ENCODE measurements at regions not wholly inside any gene's neighbourhood (a gene's known extent, or its start where the extent isn't known, plus 50 kb on each side); places are given as distances from the start of the nearest gene placed in this dataset.
A peak's percentile ranks its signal among the peaks of the same experiment; 100 is the strongest.

DNA sequence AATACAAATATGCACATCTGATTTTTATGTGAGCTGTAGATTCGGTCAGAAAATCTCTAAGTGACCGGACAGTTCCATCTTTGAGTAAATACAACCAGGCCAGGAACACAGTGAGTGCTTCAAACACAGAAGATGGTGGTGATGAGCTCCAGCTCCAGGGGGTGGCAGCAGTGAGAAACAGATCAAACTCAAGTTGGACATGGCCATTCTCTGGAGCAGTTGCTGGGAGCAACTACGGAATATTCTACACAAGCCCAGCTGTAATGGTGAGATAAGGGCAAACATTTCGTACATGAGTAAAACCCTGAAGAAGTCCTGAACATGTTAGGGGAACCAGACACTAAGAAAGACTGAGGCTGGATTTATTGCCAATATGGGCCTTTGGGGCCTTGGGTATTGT, 100.7 kb downstream of the BARHL2 start:
- DNase-seq (ENCODE audit: low spot score) = peak; percentile 77
- H3K27me3 ChIP-seq (ENCODE audit: insufficient read depth) = no peaks in the 10 kb centered on the region
- Mint-ChIP-seq H3K4me3 (no peak overlapping the region), H3K27ac (no peak overlapping the region), H3K36me3 (ENCODE audit: low read depth) (no peaks in the 10 kb centered on the region), H3K27me3 (ENCODE audit: insufficient read depth, low read depth, poor library complexity) (no peaks in the 10 kb centered on the region), H3K4me1 (peaks cover 19% of the 10 kb centered on the region), H3K9me3 (no peaks in the 10 kb centered on the region)
- no peaks in the 10 kb centered on the region for H4K20me1 ChIP-seq (replicated peaks; ENCODE audit: insufficient read depth)
- no peaks in the 10 kb centered on the region for H3F3A ChIP-seq (replicated peaks; ENCODE audit: low read depth)
- H3K79me2 ChIP-seq (replicated peaks; ENCODE audit: insufficient read depth) = no peaks in the 10 kb centered on the region
- TF ChIP-seq EZH2 (IDR thresholded peaks at IDR 0.05; ENCODE audit: low read depth, unreplicated experiment) = no peak
- TF ChIP-seq, protein P1, sequence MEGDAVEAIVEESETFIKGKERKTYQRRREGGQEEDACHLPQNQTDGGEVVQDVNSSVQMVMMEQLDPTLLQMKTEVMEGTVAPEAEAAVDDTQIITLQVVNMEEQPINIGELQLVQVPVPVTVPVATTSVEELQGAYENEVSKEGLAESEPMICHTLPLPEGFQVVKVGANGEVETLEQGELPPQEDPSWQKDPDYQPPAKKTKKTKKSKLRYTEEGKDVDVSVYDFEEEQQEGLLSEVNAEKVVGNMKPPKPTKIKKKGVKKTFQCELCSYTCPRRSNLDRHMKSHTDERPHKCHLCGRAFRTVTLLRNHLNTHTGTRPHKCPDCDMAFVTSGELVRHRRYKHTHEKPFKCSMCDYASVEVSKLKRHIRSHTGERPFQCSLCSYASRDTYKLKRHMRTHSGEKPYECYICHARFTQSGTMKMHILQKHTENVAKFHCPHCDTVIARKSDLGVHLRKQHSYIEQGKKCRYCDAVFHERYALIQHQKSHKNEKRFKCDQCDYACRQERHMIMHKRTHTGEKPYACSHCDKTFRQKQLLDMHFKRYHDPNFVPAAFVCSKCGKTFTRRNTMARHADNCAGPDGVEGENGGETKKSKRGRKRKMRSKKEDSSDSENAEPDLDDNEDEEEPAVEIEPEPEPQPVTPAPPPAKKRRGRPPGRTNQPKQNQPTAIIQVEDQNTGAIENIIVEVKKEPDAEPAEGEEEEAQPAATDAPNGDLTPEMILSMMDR (conservative IDR thresholded peaks at IDR 0.05; ENCODE audit: low read depth in 2 of 2) = peak; percentile 62 to 81
- TF ChIP-seq, protein P2, sequence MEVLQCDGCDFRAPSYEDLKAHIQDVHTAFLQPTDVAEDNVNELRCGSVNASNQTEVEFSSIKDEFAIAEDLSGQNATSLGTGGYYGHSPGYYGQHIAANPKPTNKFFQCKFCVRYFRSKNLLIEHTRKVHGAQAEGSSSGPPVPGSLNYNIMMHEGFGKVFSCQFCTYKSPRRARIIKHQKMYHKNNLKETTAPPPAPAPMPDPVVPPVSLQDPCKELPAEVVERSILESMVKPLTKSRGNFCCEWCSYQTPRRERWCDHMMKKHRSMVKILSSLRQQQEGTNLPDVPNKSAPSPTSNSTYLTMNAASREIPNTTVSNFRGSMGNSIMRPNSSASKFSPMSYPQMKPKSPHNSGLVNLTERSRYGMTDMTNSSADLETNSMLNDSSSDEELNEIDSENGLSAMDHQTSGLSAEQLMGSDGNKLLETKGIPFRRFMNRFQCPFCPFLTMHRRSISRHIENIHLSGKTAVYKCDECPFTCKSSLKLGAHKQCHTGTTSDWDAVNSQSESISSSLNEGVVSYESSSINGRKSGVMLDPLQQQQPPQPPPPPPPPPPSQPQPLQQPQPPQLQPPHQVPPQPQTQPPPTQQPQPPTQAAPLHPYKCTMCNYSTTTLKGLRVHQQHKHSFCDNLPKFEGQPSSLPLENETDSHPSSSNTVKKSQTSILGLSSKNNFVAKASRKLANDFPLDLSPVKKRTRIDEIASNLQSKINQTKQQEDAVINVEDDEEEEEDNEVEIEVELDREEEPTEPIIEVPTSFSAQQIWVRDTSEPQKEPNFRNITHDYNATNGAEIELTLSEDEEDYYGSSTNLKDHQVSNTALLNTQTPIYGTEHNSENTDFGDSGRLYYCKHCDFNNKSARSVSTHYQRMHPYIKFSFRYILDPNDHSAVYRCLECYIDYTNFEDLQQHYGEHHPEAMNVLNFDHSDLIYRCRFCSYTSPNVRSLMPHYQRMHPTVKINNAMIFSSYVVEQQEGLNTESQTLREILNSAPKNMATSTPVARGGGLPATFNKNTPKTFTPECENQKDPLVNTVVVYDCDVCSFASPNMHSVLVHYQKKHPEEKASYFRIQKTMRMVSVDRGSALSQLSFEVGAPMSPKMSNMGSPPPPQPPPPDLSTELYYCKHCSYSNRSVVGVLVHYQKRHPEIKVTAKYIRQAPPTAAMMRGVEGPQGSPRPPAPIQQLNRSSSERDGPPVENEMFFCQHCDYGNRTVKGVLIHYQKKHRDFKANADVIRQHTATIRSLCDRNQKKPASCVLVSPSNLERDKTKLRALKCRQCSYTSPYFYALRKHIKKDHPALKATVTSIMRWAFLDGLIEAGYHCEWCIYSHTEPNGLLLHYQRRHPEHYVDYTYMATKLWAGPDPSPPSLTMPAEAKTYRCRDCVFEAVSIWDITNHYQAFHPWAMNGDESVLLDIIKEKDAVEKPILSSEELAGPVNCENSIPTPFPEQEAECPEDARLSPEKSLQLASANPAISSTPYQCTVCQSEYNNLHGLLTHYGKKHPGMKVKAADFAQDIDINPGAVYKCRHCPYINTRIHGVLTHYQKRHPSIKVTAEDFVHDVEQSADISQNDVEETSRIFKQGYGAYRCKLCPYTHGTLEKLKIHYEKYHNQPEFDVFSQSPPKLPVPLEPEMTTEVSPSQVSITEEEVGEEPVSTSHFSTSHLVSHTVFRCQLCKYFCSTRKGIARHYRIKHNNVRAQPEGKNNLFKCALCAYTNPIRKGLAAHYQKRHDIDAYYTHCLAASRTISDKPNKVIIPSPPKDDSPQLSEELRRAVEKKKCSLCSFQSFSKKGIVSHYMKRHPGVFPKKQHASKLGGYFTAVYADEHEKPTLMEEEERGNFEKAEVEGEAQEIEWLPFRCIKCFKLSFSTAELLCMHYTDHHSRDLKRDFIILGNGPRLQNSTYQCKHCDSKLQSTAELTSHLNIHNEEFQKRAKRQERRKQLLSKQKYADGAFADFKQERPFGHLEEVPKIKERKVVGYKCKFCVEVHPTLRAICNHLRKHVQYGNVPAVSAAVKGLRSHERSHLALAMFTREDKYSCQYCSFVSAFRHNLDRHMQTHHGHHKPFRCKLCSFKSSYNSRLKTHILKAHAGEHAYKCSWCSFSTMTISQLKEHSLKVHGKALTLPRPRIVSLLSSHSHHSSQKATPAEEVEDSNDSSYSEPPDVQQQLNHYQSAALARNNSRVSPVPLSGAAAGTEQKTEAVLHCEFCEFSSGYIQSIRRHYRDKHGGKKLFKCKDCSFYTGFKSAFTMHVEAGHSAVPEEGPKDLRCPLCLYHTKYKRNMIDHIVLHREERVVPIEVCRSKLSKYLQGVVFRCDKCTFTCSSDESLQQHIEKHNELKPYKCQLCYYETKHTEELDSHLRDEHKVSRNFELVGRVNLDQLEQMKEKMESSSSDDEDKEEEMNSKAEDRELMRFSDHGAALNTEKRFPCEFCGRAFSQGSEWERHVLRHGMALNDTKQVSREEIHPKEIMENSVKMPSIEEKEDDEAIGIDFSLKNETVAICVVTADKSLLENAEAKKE (CRISPR knock-in tag; IDR thresholded peaks at IDR 0.05) = peak; percentile 40; the same call in 1 of the 2 replicates
- H3K9me2 ChIP-seq (ENCODE audit: insufficient read depth) = no peaks in the 10 kb centered on the region
- H3K4me3 ChIP-seq = no peak overlapping the region
- H3K36me3 ChIP-seq (ENCODE audit: insufficient read depth) = no peaks in the 10 kb centered on the region
- no peak overlapping the region for H3K27ac ChIP-seq (ENCODE audit: low read depth)
- no peak overlapping the region for H3K4me2 ChIP-seq
- H2AFZ ChIP-seq = no peak overlapping the region
- peak; percentile 88 for ATAC-seq
- H3K4me1 ChIP-seq (ENCODE audit: insufficient read depth) = peaks cover 7% of the 10 kb centered on the region; the same call in 1 of the 2 replicates

DNA sequence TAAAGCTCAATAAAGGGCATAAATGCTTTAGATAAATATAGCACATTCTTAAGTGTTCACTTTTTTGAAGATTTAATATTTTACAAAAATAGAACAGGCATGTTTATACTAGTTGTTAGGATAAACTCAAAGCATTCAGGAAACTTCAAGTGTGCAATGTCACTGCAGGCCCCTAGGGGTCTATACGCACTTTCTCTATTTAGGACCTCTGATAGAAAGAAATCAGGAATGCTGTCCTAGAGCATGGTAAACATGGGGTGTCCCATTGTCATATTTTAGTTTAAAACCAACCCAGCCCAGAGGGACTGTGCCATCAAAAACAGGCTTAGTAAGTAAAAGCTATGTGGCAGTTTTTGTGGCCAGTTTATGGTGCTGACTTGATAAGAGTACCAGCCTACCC, 102.2 kb downstream of the BARHL2 start:
- Mint-ChIP-seq H3K36me3 (ENCODE audit: low read depth) (no peaks in the 10 kb centered on the region), H3K4me1 (peaks cover 12% of the 10 kb centered on the region; the same call in 2 of the 3 replicates), H3K27me3 (ENCODE audit: insufficient read depth, low read depth, poor library complexity) (no peaks in the 10 kb centered on the region)

More for the DNA sequence above, 102.2 kb downstream of the BARHL2 start:
- Histone ChIP-seq H3K27me3 (ENCODE audit: insufficient read depth) (no peaks in the 10 kb centered on the region), H3K79me2 (replicated peaks; ENCODE audit: insufficient read depth) (no peaks in the 10 kb centered on the region), H3K36me3 (ENCODE audit: insufficient read depth) (no peaks in the 10 kb centered on the region), H3K27ac (ENCODE audit: low read depth) (no peak overlapping the region), H4K20me1 (replicated peaks; ENCODE audit: insufficient read depth) (no peaks in the 10 kb centered on the region), H2AFZ (no peak overlapping the region), H3F3A (replicated peaks; ENCODE audit: low read depth) (no peaks in the 10 kb centered on the region), H3K4me2 (no peak overlapping the region), H3K4me1 (ENCODE audit: insufficient read depth) (peaks cover 6% of the 10 kb centered on the region; the same call in 1 of the 2 replicates), H3K4me3 (no peak overlapping the region), H3K9me2 (ENCODE audit: insufficient read depth) (no peaks in the 10 kb centered on the region)
- peak; percentile 89 for ATAC-seq
- Mint-ChIP-seq H3K27ac (no peak overlapping the region), H3K9me3 (no peaks in the 10 kb centered on the region), H3K4me3 (no peak overlapping the region)
- DNase-seq (ENCODE audit: low spot score) = peak; percentile 68
- TF ChIP-seq, protein P1 (conservative IDR thresholded peaks at IDR 0.05; ENCODE audit: low read depth in 2 of 2) = peak; percentile 58 to 77
- TF ChIP-seq STAT1 (IDR thresholded peaks at IDR 0.05; ENCODE audit: unreplicated experiment) = no peak
- no peak for TF ChIP-seq EZH2 (IDR thresholded peaks at IDR 0.05; ENCODE audit: low read depth, unreplicated experiment)
- TF ChIP-seq JUNB (IDR thresholded peaks at IDR 0.05; ENCODE audit: unreplicated experiment) = no peak
- TF ChIP-seq POLR2AphosphoS5 (IDR thresholded peaks at IDR 0.05; ENCODE audit: low read depth) = no peak

Data from GM23338 (cell line).